ENCODE measurements at regions not wholly inside any gene's neighbourhood (a gene's known extent, or its start where the extent isn't known, plus 50 kb on each side); places are given as distances from the start of the nearest gene placed in this dataset.
"Not testable (repeated sequence)": the region's sequence is repeated elsewhere in the genome, so short reads cannot be mapped to it uniquely, and the experiment has no call there.

GRCh38 chr12:45522227-45522626, 207.3 kb upstream of the ARID2 start:
- no peak overlapping the region for H3K27ac ChIP-seq (ENCODE audit: low read depth in 1 of 2, low read length in 2 of 2)
- Mint-ChIP-seq H3K36me3 (no peaks in the 10 kb centered on the region), H3K27me3 (ENCODE audit: low read depth in 3 of 3) (peaks cover 0 to 1% (median 0%) of the 10 kb centered on the region in 3 donors), H3K4me3 (no peak overlapping the region), H3K9me3 (peaks cover 0 to 18% (median 16%) of the 10 kb centered on the region in 7 donors), H3K4me1 (peaks cover 9% of the 10 kb centered on the region), H3K27ac (no peak overlapping the region)
- H4K20me1 ChIP-seq (ENCODE audit: insufficient read depth, low read length), result no peaks in the 10 kb centered on the region
- no peaks in the 10 kb centered on the region for H3K27me3 ChIP-seq (ENCODE audit: control insufficient read depth in 2 of 2, insufficient read depth in 2 of 2, low read length in 2 of 2)
- H2AFZ ChIP-seq (ENCODE audit: insufficient read depth, low read depth, low read length, poor library complexity, severe bottlenecking), result no peak overlapping the region
- WGBS (ENCODE audit: insufficient coverage), result 100% methylated on average over 2 of the region's 3 CpGs
- no peaks in the 10 kb centered on the region for H3K36me3 ChIP-seq (replicated peaks in 1 of 2; ENCODE audit: control insufficient read depth in 1 of 2, insufficient read depth in 2 of 2, low read length in 2 of 2)
- peaks cover 0 to 5% of the 10 kb centered on the region in 2 donors for H3K4me1 ChIP-seq (ENCODE audit: control insufficient read depth in 1 of 2, insufficient read depth in 2 of 2, low read length in 2 of 2)
- H3K4me2 ChIP-seq (replicated peaks; ENCODE audit: extremely low read depth, low read length, poor library complexity, severe bottlenecking), result no peak overlapping the region
- H3K9ac ChIP-seq (ENCODE audit: insufficient read depth, low read length, poor library complexity, severe bottlenecking), result no peak overlapping the region
- intact Hi-C loops (cut with micrococcal nuclease), result no loop called here
- TF ChIP-seq CTCF (IDR thresholded peaks at IDR 0.05), result no peak
- no peak for DNase-seq
- H3K79me2 ChIP-seq (ENCODE audit: insufficient read depth, low read length), result no peaks in the 10 kb centered on the region
- no peak overlapping the region for H3K4me3 ChIP-seq (replicated peaks in 1 of 3; ENCODE audit: low read depth in 2 of 3, low read length in 3 of 3)
- no peaks in the 10 kb centered on the region for H3K9me3 ChIP-seq (replicated peaks in 1 of 2; ENCODE audit: control insufficient read depth in 1 of 2, insufficient read depth in 1 of 2, low read length in 2 of 2)

GRCh38 chr12:45526823-45527222, 202.7 kb upstream of the ARID2 start:
- no CpG with 5 or more reads among the region's 1 CpG for WGBS (ENCODE audit: insufficient coverage)
- H3K27me3 Mint-ChIP-seq (ENCODE audit: low read depth in 3 of 3); H3K4me1 Mint-ChIP-seq; intact Hi-C loops (cut with micrococcal nuclease); H3K9ac ChIP-seq (ENCODE audit: insufficient read depth, low read length, poor library complexity, severe bottlenecking); H3K36me3 Mint-ChIP-seq; H3K4me3 Mint-ChIP-seq; H3K27me3 ChIP-seq (ENCODE audit: control insufficient read depth in 2 of 2, insufficient read depth in 2 of 2, low read length in 2 of 2); DNase-seq; H2AFZ ChIP-seq (ENCODE audit: insufficient read depth, low read depth, low read length, poor library complexity, severe bottlenecking); H3K4me1 ChIP-seq (ENCODE audit: control insufficient read depth in 1 of 2, insufficient read depth in 2 of 2, low read length in 2 of 2); H3K4me2 ChIP-seq (replicated peaks; ENCODE audit: extremely low read depth, low read length, poor library complexity, severe bottlenecking); H3K27ac ChIP-seq (ENCODE audit: low read depth in 1 of 2, low read length in 2 of 2); H3K4me3 ChIP-seq (replicated peaks in 1 of 3; ENCODE audit: low read depth in 2 of 3, low read length in 3 of 3); H3K27ac Mint-ChIP-seq; H3K79me2 ChIP-seq (ENCODE audit: insufficient read depth, low read length); H3K36me3 ChIP-seq (replicated peaks in 1 of 2; ENCODE audit: control insufficient read depth in 1 of 2, insufficient read depth in 2 of 2, low read length in 2 of 2); H3K9me3 ChIP-seq (replicated peaks in 1 of 2; ENCODE audit: control insufficient read depth in 1 of 2, insufficient read depth in 1 of 2, low read length in 2 of 2); H4K20me1 ChIP-seq (ENCODE audit: insufficient read depth, low read length): not testable (repeated sequence)
- H3K9me3 Mint-ChIP-seq, result peaks cover 6 to 25% (median 18%) of the 10 kb centered on the region in 7 donors

Data from CD14-positive monocyte (primary cell).